DOHH2 (cell line): ENCODE measurements at regions not wholly inside any gene's neighbourhood (a gene's known extent, or its start where the extent isn't known, plus 50 kb on each side); places are given as distances from the start of the nearest gene placed in this dataset.

ENCODE experiments used
- H3F3A ChIP-seq: fragments of 200-600 bp; sonication (generic), shearing (Covaris generic); 2 replicates; pipeline ENCODE4 v1.6.0; 2016; ENCODE audit warnings: antibody characterized with exemption, mild to moderate bottlenecking; ENCODE audit not compliant: control insufficient read depth, insufficient read depth
- H3K27ac ChIP-seq: fragments of 200-600 bp; sonication (generic); 2 replicates; pipeline ENCODE4 v1.5.1; 2014; ENCODE audit warnings: low read depth, mild to moderate bottlenecking, low read length, moderate library complexity
- H3K27me3 ChIP-seq: fragments of 200-600 bp; sonication (generic); 2 replicates; pipeline ENCODE4 v1.6.1; 2014; ENCODE audit warnings: mild to moderate bottlenecking, low read length, mixed read lengths; ENCODE audit not compliant: control insufficient read depth
- H3K36me3 ChIP-seq: fragments of 200-600 bp; sonication (generic); 2 replicates; pipeline ENCODE4 v1.6.1; 2014; ENCODE audit warnings: mild to moderate bottlenecking, low read length, moderate library complexity, mixed read lengths; ENCODE audit not compliant: control insufficient read depth
- H3K4me1 ChIP-seq: fragments of 200-600 bp; sonication (generic); 2 replicates; pipeline ENCODE4 v1.6.1; 2014; ENCODE audit warnings: mild to moderate bottlenecking, low read length, mixed read lengths; ENCODE audit not compliant: control insufficient read depth
- H3K4me2 ChIP-seq: fragments of 200-600 bp; sonication (generic); 2 replicates; pipeline ENCODE4 v1.6.0; 2014; ENCODE audit warnings: mild to moderate bottlenecking, low read length, moderate library complexity
- H3K4me3 ChIP-seq: fragments of 200-600 bp; sonication (generic); 2 replicates; pipeline ENCODE4 v1.5.1; 2014; ENCODE audit warnings: mild to moderate bottlenecking, low read length, mixed read lengths
- H3K79me2 ChIP-seq: fragments of 200-600 bp; sonication (generic); 2 replicates; pipeline ENCODE4 v1.6.1; 2014; ENCODE audit warnings: mild to moderate bottlenecking, low read length, mixed read lengths; ENCODE audit not compliant: control insufficient read depth
- H3K9me2 ChIP-seq: fragments of 200-600 bp; sonication (generic); replicated peaks from 2 replicates; pipeline ENCODE4 v1.6.1; 2014; ENCODE audit warnings: mild to moderate bottlenecking, low read length, mixed read lengths; ENCODE audit not compliant: control insufficient read depth
- H3K9me3 ChIP-seq: fragments of 200-600 bp; sonication (generic); 2 replicates; pipeline ENCODE4 v1.6.1; 2014; ENCODE audit warnings: antibody characterized with exemption, low read length, mixed read lengths; ENCODE audit not compliant: control insufficient read depth, insufficient read depth
- H4K20me1 ChIP-seq: fragments of 200-600 bp; sonication (generic); 2 replicates; pipeline ENCODE4 v1.6.0; 2014; ENCODE audit warnings: low read depth, mild to moderate bottlenecking, antibody characterized with exemption, low read length, moderate library complexity; ENCODE audit not compliant: control insufficient read depth, insufficient read depth
- CTCF ChIP-seq: fragments of 200-600 bp; sonication (generic); IDR thresholded peaks from one replicate; pipeline ENCODE4 v1.5.1; 2014; ENCODE audit warnings: antibody characterized with exemption, mild to moderate bottlenecking, low read depth, low read length; ENCODE audit not compliant: poor library complexity, severe bottlenecking
- EZH2phosphoT487 ChIP-seq: fragments of 200-600 bp; sonication (generic); IDR thresholded peaks from 2 replicates; pipeline ENCODE4 v1.6.1; 2017; ENCODE audit warnings: borderline replicate concordance, mild to moderate bottlenecking, antibody characterized with exemption, low read length, moderate library complexity, mixed read lengths

- Histone ChIP-seq H3K27me3 (peaks cover 5% of the 10 kb centered on the region), H4K20me1 (no peaks in the 10 kb centered on the region), H3K27ac (no peak overlapping the region), H3K9me2 (no peaks in the 10 kb centered on the region), H3K9me3 (no peaks in the 10 kb centered on the region), H3K79me2 (no peaks in the 10 kb centered on the region), H3F3A (no peaks in the 10 kb centered on the region), H3K4me2 (no peak overlapping the region), H3K36me3 (no peaks in the 10 kb centered on the region), H3K4me1 (no peaks in the 10 kb centered on the region), H3K4me3 (no peak overlapping the region)
- TF ChIP-seq CTCF (no peak), EZH2phosphoT487 (no peak)
These were observed 128.9 kb downstream of the CCT6B start for GRCh38 chr17:34832376-34832775.

GRCh38 chr17:34827008-34827407 is 134.3 kb downstream of the CCT6B start:
- Histone ChIP-seq H3K27ac (no peak overlapping the region), H3K36me3 (no peaks in the 10 kb centered on the region), H3K9me2 (no peaks in the 10 kb centered on the region), H3K27me3 (peaks cover 2% of the 10 kb centered on the region), H3K79me2 (no peaks in the 10 kb centered on the region), H3F3A (no peaks in the 10 kb centered on the region), H4K20me1 (no peaks in the 10 kb centered on the region), H3K9me3 (no peaks in the 10 kb centered on the region), H3K4me2 (no peak overlapping the region), H3K4me3 (no peak overlapping the region), H3K4me1 (no peaks in the 10 kb centered on the region)
- TF ChIP-seq CTCF (no peak), EZH2phosphoT487 (no peak)

GRCh38 chr17:34826332-34826731 is 134.9 kb downstream of the CCT6B start:
- Histone ChIP-seq H4K20me1 (no peaks in the 10 kb centered on the region), H3K36me3 (no peaks in the 10 kb centered on the region), H3K27me3 (peaks cover 2% of the 10 kb centered on the region), H3K4me1 (no peaks in the 10 kb centered on the region), H3K4me3 (no peak overlapping the region), H3K4me2 (no peak overlapping the region), H3K9me2 (no peaks in the 10 kb centered on the region), H3K9me3 (no peaks in the 10 kb centered on the region), H3K27ac (no peak overlapping the region), H3F3A (no peaks in the 10 kb centered on the region), H3K79me2 (no peaks in the 10 kb centered on the region)
- no peak for TF ChIP-seq EZH2phosphoT487
- no peak for TF ChIP-seq CTCF

GRCh38 chr17:34825884-34826283 is 135.4 kb downstream of the CCT6B start:
- Histone ChIP-seq H3K79me2 (no peaks in the 10 kb centered on the region), H3K27ac (no peak overlapping the region), H3K4me1 (no peaks in the 10 kb centered on the region), H4K20me1 (no peaks in the 10 kb centered on the region), H3K9me3 (no peaks in the 10 kb centered on the region), H3K4me2 (no peak overlapping the region), H3K4me3 (no peak overlapping the region), H3F3A (no peaks in the 10 kb centered on the region), H3K36me3 (no peaks in the 10 kb centered on the region), H3K27me3 (peaks cover 2% of the 10 kb centered on the region; the same call in 1 of the 2 replicates), H3K9me2 (no peaks in the 10 kb centered on the region)
- TF ChIP-seq EZH2phosphoT487 (no peak), CTCF (no peak)
